Calu3 (cell line): ENCODE measurements at regions not wholly inside any gene's neighbourhood (a gene's known extent, or its start where the extent isn't known, plus 50 kb on each side); places are given as distances from the start of the nearest gene placed in this dataset.
"Not testable (repeated sequence)": the region's sequence is repeated elsewhere in the genome, so short reads cannot be mapped to it uniquely, and the experiment has no call there.

Experiments
- BruUV-seq: library from RNA; stranded (reverse); fragments of 400-500 nt; replicated peaks from 2 replicates; lab custom pipeline; 2021; lab: Mats Ljungman, UMichigan
- CTCF ChIA-PET: fragments of 300-600 bp; sonication (Branson Sonifier 250); formaldehyde crosslinking; loops from one replicate; lab custom pipeline; 2022; ENCODE audit warnings: antibody characterized with exemption; lab: Charles Lee
- DNase-seq: peaks from one replicate; pipeline ENCODE4 v3.0.0; 2022
- H3K27ac Mint-ChIP-seq: one replicate; pipeline ENCODE4 v1.8.0; 2022; ENCODE audit warnings: mixed read lengths; ENCODE audit not compliant: unreplicated experiment
- H3K27me3 Mint-ChIP-seq: one replicate; pipeline ENCODE4 v1.8.0; 2022; ENCODE audit warnings: mixed read lengths; ENCODE audit not compliant: unreplicated experiment
- H3K36me3 Mint-ChIP-seq: one replicate; pipeline ENCODE4 v1.8.0; 2022; ENCODE audit warnings: mild to moderate bottlenecking, moderate library complexity, mixed read lengths; ENCODE audit not compliant: insufficient read depth, unreplicated experiment
- H3K4me1 Mint-ChIP-seq: one replicate; pipeline ENCODE4 v1.8.0; 2022; ENCODE audit warnings: mild to moderate bottlenecking, low read depth, mixed read lengths; ENCODE audit not compliant: unreplicated experiment
- H3K4me3 Mint-ChIP-seq: one replicate; pipeline ENCODE4 v1.8.0; 2022; ENCODE audit warnings: mild to moderate bottlenecking, low read depth, moderate library complexity, mixed read lengths; ENCODE audit not compliant: unreplicated experiment
- H3K9me3 Mint-ChIP-seq: one replicate; pipeline ENCODE4 v1.8.0; 2022; ENCODE audit warnings: low read depth, mixed read lengths; ENCODE audit not compliant: unreplicated experiment
- intact Hi-C: fragments of 100-400 bp; cut with micrococcal nuclease; formaldehyde crosslinking; loops from one replicate; pipeline ENCODE4 v1.10.0; 2022; ENCODE audit not compliant: unreplicated experiment
- TF ChIP-seq, protein P1 (sequence below): fragments of 200-600 bp; IDR thresholded peaks from one replicate; pipeline ENCODE4 v1.8.0; 2022; ENCODE audit warnings: antibody characterized with exemption; ENCODE audit not compliant: unreplicated experiment

DNA sequence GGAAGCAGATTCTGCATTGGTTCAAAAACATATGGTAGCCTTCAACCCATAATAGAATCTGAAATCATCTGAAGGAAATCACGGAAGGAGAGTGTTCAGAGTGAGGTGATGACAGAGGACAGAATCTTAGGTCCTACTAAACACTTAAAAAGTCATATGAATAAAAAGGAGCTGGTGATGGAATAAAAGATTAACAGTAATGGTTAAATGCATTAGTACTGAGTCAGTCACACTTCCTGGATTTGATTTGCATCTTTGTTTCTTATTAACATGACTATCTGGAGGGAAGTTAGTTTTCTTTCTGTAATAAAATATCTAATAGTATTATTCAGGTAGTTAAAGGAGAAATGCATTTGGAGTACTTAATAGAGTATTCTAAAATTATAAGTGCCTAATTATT lies 296.3 kb upstream of the ATXN7L3B start:
- no peak for DNase-seq

GRCh38 chr12:74242088-74242487 lies 295.5 kb upstream of the ATXN7L3B start:
- CTCF ChIA-PET, result no interaction called here
- Mint-ChIP-seq H3K27ac (no peak overlapping the region), H3K9me3 (peaks cover 16% of the 10 kb centered on the region), H3K4me3 (no peak overlapping the region), H3K27me3 (no peaks in the 10 kb centered on the region), H3K36me3 (no peaks in the 10 kb centered on the region), H3K4me1 (no peaks in the 10 kb centered on the region)
- no TSS peak for BruUV-seq
- TF ChIP-seq, protein P1, sequence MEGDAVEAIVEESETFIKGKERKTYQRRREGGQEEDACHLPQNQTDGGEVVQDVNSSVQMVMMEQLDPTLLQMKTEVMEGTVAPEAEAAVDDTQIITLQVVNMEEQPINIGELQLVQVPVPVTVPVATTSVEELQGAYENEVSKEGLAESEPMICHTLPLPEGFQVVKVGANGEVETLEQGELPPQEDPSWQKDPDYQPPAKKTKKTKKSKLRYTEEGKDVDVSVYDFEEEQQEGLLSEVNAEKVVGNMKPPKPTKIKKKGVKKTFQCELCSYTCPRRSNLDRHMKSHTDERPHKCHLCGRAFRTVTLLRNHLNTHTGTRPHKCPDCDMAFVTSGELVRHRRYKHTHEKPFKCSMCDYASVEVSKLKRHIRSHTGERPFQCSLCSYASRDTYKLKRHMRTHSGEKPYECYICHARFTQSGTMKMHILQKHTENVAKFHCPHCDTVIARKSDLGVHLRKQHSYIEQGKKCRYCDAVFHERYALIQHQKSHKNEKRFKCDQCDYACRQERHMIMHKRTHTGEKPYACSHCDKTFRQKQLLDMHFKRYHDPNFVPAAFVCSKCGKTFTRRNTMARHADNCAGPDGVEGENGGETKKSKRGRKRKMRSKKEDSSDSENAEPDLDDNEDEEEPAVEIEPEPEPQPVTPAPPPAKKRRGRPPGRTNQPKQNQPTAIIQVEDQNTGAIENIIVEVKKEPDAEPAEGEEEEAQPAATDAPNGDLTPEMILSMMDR, result no peak
- intact Hi-C loops, result no loop called here
- no peak for DNase-seq

More for the DNA sequence above, 296.3 kb upstream of the ATXN7L3B start:
- CTCF ChIA-PET, result no interaction called here
- no peak overlapping the region for H3K27ac Mint-ChIP-seq
- H3K27me3 Mint-ChIP-seq, result no peaks in the 10 kb centered on the region
- no peak overlapping the region for H3K4me3 Mint-ChIP-seq
- intact Hi-C loops, result no loop called here
- TF ChIP-seq, protein P1, result no peak
- no TSS peak for BruUV-seq
- H3K4me1 Mint-ChIP-seq, result no peaks in the 10 kb centered on the region
- H3K36me3 Mint-ChIP-seq, result no peaks in the 10 kb centered on the region
- H3K9me3 Mint-ChIP-seq, result peaks cover 15% of the 10 kb centered on the region

DNA sequence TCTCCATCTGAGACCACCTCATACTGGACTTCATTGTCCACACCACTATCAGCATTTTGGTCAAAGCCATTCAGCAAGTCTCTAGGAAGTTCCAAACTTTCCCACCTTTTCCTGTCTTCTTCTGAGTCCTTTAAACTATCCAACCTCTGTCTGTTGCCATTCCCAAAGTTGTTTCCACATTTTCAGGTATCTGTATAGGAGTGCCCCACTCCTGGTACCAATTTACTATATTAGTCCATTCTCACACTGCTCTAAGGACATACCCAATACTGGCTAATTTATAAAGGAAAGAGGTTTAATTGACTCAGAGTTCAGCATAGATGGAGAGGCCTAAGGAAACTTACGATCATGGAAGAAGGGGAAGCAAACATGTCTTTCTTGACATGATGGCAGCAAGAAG lies 292.2 kb upstream of the ATXN7L3B start:
- Mint-ChIP-seq H3K4me3 (no peak overlapping the region), H3K9me3 (peaks cover 8% of the 10 kb centered on the region), H3K27me3 (no peaks in the 10 kb centered on the region), H3K27ac (no peak overlapping the region), H3K36me3 (no peaks in the 10 kb centered on the region), H3K4me1 (no peaks in the 10 kb centered on the region)
- CTCF ChIA-PET, result interaction anchor here (1.2 kb wide), 1 partner anchor 248 kb away, joined by 3 read pairs; no protein-coding TSS in a partner anchor
- intact Hi-C loops, result no loop called here
- no peak for DNase-seq
- TF ChIP-seq, protein P1, result no peak
- BruUV-seq, result no TSS peak

DNA sequence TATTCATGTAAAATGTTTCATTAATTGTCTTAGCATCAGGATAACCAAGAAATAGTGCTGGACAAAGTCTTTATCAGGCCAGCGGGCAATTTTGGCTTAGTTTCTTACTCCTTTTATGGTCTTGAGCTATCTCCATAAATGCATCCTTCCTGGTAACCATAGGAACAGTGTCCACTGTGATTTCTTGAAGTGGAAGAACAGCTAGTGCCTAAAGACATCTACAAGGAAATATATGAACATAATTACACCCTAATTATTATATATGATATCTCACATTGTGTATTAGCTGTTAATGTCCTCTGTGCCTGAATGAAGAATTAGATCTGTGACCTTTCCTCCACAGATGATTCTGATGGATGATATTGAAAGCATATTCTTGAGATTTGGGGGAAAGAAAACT lies 286.7 kb upstream of the ATXN7L3B start:
- Mint-ChIP-seq H3K9me3 (peaks cover 3% of the 10 kb centered on the region), H3K4me1 (peaks cover 11% of the 10 kb centered on the region), H3K27ac (no peak overlapping the region), H3K36me3 (no peaks in the 10 kb centered on the region), H3K27me3 (no peaks in the 10 kb centered on the region), H3K4me3 (no peak overlapping the region)
- BruUV-seq, result no TSS peak
- CTCF ChIA-PET, result no interaction called here
- no peak for DNase-seq
- TF ChIP-seq, protein P1, result no peak
- intact Hi-C loops, result no loop called here

DNA sequence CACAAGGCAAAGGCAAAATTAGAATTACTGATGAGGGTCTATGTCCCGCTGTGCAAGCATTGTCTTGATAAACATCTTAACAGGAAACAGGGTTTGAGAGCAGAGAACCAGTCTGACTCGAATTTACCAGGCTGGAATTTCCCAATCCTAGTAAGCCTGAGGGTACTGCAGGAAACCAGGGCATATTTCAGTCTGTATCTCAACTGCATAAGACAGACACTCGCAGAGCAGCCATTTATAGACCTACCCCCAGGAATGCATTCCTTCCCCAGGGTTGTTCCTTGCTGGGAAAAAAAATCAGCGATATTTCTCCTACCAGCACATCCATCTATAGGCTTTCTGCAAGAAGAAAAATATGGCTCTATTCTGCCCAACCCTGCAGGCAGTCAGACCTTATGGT lies 283.8 kb upstream of the ATXN7L3B start:
- H3K9me3 Mint-ChIP-seq, BruUV-seq, H3K27ac Mint-ChIP-seq, CTCF ChIA-PET, H3K4me3 Mint-ChIP-seq, H3K27me3 Mint-ChIP-seq, H3K36me3 Mint-ChIP-seq, intact Hi-C loops: not testable (repeated sequence)
- DNase-seq, result peak; percentile 29
- H3K4me1 Mint-ChIP-seq, result peaks cover 11% of the 10 kb centered on the region
